ENCODE measurements at regions not wholly inside any gene's neighbourhood (a gene's known extent, or its start where the extent isn't known, plus 50 kb on each side); places are given as distances from the start of the nearest gene placed in this dataset.
"Not testable (repeated sequence)": the region's sequence is repeated elsewhere in the genome, so short reads cannot be mapped to it uniquely, and the experiment has no call there.

DNA sequence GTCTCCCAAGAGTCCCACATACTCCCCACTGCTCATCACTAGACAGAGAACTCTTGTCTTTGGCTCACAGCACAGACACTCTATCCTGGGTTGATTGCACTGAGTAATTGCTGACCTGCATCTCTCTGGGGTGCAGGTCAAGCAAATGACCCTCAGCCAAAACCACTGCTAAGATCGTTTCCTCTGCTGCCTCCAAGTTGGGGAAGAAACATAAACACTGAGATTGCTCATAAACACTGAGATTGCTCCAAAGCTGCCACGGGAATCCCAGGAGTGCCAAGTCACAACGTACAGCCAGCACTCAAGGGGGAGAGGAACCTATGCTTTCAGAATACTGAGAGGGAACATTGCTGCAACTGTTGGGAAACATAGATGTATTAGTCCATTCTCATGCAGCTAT is 1402.1 kb upstream of the ACO1 start:
- no peak for DNase-seq (ENCODE audit: low spot score)

DNA sequence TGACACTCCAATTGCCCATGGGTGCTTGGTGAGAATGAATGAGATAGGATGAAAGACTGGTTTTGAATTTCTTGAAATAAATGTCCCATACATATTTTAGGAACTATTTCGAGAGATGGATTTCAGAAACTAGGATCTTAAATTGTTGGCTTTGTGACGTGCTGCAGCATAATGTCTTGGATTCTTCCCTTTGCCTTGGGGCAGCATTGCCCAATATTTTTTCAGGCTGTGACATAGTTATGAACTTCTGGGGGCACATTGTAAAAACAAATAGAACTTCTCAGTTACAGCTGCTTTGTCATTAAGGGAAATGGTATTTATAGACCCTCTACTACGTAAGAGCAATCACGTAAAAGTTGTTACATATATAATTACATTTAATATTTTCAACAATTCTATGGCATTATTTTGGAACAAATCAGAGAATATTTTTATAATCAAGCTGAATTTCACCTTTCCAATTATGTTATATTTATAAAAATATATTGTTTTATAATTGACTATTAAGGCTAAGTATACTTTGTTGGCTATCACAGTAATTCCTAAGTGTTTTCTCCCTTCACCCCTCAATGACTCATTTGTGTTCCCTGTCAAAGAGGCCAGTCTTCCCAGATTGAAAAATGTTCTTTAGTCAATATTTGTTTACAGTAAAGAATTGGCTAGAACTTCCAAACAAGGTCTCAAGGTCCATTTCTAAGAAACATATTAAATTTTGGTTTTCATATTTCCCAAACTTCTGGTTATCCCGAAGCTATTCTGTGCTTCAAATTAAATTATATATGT is 1388.3 kb upstream of the ACO1 start:
- DNase-seq (ENCODE audit: low spot score), result no peak

DNA sequence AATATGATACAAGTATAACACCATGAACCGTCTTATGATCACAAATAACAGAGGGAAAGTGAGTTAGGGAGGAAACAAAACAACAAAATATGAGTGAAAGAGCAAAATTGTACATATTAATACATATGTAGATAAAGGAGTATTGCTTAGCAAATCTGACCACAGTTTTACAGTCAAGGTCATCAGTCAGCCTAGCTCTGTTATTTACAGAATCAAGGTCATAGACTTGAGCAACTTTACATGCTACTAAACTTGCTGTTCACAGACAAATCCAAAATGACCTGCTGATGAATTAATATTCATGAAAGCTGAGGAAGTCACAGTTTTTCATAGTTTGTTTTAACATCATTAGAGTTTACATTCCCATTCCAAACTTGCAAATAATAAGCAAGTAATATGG is 1387.7 kb upstream of the ACO1 start:
- DNase-seq (ENCODE audit: low spot score), result no peak

DNA sequence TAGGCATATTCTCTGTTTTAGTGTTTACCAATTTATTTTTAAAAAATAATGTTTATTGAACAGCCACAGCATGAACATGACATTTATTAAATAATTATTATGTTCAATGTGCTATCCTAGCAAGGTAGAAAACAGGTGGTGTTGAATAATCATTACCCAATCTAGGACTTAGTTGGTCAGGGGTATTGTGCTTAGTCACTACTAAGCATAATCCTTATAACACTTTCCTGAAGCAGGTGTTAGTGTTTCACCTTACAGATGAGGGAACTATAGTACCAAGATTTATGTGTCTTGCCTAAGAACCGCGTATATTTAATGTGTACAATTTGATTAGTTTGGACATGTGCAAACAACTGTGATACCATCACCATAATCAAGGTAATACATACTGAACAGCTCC is 1387.2 kb upstream of the ACO1 start:
- no peak for DNase-seq (ENCODE audit: low spot score)

DNA sequence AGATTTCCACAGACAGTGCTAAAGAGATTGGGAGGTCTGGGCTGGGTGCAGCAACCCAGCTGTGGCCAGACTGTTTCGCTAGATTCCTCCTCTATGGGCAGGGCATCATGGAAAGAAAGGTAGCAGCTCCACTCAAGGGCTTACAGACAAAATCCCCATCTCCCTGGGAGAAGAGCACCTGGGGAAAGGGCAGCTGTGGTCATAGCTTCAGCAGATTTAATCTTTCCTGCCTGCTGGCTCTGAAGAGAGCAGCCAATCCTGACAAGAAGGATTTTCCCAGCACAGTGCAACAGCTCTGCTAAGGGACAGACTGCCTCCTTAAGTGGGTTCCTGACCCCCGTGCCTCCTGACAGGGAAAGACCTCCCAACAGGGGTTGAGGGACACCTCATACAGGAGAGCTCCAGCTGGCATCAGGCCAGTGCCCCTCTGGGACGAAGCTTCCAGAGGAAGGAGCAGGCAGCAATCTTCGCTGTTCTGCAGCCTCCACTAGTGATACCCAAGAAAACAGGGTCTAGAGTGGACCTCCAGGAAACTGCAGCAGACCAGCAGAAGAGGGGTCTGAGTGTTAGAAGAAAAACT is 1379.3 kb upstream of the ACO1 start:
- no peak for DNase-seq (ENCODE audit: low spot score)

DNA sequence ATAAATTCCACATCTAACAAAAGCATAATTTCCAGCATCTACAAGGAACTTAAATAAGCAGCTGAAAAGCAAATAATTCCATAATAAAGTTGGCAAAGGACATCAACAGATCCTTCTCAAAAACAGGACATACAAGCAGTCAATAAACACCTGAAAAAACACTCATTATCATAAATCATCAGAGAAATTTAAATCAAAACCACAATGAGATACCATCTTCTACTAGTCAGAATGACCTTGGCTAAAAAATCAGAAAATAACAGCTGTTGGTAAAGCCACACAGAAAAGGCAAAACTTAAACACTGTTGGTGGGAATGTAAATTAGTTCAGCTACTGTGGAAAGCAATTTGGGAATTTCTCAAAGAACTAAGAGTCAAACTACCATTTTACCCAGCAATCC is 1371.1 kb upstream of the ACO1 start:
- DNase-seq (ENCODE audit: low spot score), result no peak

DNA sequence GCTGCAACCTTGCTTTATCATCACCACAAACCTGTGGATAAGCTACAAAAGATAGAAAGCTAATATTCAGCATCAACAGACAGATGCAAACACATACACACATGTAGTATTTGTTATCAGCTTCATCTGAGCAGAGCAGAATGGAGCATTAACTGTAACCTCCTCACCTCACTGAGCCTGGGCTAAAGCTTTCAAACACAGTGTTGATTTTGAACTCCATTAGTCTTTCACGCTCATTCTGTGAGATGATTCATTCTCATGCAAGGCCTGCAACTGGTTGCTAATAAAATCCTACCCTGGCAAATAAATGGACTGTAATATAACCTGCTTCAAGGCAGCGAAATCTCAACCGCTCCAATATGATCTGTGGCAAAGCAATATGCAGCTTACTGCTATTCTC is 1360.6 kb upstream of the ACO1 start:
- no peak for DNase-seq (ENCODE audit: low spot score)

DNA sequence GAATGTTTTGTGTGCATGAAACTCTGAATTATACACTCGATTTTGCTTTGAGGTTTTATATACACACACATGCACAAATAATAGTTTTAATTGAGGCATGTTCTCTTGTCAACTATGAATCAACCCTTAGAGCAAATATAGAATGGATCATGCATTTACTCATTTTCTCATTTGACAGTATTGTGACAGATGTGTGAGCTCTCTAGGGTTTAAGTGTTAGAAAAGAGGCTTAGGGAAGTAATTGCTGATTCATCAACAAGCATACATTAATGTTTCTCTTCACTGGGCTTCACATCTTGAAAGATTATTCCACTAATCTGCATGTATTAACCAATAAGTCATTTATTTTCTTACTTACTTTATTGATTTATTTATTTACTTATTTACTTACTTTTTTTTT is 1356.8 kb upstream of the ACO1 start:
- no peak for DNase-seq (ENCODE audit: low spot score)

DNA sequence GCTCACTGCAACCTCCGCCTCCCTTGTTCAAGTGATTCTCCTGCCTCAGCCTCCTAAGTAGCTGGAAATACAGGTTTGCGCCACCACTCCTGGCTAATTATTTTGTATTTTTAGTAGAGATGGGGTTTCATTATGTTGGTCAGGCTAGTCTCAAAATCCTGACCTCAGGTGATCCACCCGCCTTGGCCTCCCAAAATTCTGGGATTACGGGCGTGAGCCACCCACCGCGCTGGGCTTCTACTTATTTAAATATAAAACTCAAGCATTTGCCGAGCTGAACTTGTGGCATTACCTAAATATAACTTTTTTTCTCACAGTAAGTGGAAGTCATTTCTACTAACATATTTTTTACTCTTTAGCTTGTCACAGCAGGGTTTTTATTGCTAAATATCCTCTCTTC is 1356.3 kb upstream of the ACO1 start:
- no peak for DNase-seq (ENCODE audit: low spot score)

DNA sequence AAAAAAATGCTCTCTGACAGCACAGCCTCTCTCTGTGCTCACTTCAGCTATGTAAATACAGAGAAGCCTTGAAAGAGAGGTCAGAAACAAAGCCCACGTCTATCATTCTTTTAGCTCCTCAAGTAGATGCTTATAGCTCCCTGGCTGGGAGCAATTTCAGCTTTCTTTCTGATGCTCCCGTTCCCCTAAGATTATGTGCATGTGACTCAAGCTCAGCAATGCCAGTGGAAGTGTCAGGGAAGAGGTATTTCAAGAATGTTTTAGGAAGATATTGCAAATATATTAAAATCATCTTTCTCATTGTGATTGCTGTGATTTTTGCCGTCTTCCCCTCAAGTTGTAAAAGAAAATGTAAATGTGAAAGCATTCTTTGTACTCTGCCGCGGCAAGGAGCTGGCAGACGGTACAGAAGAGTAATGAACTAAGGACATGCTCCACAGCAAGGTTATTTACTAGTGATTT is 1353.7 kb upstream of the ACO1 start:
- no peak for DNase-seq (ENCODE audit: low spot score)

DNA sequence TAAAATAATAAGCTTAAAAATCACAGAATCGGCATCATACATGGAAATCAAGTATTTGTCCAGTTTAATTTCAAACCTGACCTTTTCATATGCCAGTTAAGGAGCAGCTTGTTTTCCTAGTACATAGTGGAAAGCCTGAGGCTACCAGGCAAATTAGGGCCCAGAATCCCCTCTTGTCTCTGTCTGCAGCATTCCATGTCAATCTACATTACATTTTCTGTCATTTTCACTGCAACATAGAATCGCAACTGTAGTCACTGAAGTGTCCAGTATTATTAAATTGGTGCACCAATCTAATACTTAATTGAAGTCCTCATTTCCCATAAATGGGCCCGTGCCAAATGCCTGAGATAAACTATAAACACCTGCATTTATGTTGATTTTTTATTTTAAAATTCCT is 1352.2 kb upstream of the ACO1 start:
- no peak for DNase-seq (ENCODE audit: low spot score)

DNA sequence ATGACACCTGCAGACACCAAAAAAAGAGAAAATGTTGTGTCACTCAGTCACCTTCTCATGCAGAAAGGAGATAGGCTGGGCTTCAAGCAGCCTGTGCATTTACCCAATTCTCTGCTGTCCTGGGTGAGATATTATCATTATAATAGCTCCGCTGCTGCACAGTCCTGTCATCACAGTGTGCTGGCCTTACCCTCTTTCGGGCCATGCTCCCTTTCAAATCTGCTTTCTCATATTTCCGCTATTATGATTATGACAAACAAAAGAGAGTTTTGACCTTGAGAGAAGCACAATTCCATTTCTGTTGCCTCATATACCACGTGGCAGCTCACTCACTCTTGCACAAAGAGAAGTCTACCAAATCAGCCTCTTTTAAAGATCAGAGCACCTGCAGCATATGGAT is 1350.1 kb upstream of the ACO1 start:
- no peak for DNase-seq (ENCODE audit: low spot score)

DNA sequence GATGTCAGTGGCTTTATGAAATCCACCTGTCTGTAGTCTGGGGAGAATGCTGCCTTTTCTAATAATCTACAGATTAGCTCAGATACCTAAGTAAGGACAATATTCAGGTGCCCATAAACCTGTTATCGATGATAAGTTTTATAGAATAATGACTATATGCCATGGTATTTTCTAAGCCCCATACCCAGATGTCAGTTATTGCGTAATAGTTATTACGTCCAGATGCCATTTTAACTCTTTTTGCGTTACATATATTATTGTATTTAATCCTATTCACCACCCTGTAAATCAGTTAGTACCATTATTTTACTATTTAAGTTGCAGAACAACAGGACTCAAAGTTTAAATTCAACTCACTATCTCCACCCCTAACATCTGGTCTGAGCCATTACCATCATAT is 1343.9 kb upstream of the ACO1 start:
- DNase-seq (ENCODE audit: low spot score), result no peak

DNA sequence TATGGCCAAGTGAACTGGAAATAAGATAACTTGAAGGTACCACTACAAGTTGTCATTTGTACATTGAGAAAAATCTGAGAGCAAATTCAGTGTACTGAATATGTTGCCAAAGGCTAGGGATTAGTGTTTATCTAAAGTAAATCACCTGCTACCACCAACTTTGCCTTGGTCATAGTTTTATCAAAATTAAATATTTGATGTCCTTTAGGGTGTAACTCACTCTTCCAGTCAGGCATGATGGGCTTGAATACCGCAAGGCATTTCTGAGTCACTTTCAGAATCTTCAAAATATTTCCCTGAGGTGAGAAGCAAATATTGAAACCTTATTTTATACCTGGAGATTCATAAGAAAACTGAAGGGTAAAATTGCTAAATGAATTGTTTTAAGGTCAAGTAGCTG is 1338.6 kb upstream of the ACO1 start:
- no peak for DNase-seq (ENCODE audit: low spot score)

DNA sequence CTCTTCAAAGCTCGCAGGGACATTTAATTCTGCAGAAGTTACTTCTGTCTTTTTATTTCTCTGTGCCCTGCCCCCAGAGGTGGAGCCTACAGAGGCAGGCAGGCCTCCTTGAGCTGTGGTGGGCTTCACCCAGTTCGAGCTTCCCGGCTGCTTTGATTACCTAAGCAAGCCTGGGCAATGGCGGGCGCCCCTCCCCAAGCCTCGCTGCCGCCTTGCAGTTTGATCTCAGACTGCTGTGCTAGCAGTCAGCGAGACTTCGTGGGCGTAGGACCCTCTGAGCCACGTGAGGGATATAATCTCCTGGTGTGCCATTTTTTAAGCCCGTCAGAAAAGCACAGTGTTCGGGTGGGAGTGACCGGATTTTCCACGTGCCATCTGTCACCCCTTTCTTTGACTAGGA is 1322.9 kb upstream of the ACO1 start:
- DNase-seq (ENCODE audit: low spot score), result not testable (repeated sequence)

DNA sequence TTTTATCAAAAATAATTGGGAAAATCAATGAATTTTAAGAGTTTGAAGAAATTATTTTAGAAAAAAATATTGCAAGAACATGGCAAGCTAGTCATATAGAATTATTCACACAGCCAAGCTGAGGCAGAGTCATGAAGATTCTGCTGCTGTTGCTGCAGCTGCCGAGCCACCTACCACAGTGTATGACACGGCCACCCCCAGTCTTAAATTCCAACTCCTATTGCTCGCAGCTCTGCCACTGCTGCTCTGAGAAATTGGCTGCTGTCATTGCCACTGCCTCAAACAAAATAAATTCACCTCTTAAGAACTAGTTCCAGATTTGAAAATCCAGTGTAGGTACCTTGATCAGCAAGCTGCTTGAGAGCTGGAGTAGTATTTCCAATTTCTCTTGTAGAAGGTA is 1318.8 kb upstream of the ACO1 start:
- DNase-seq (ENCODE audit: low spot score), result no peak

DNA sequence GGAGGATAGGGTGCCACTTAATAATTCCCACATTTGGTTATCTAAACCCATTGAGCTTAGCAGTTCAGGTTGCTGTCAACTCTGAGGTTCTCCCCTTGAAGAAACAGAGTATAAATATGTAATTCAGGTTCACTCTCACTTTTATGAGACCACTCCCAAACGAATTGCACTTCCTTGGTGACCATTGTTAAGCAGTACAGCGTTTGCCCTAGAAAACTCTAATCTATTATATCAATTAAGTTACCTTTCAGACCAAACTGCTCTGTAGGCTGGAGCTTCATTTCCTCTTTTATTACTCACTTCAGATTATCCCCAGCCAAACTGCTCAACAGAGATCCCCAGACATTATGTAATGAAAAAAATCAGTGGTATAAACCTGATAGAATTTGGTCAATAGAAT is 1317.0 kb upstream of the ACO1 start:
- DNase-seq (ENCODE audit: low spot score), result no peak

DNA sequence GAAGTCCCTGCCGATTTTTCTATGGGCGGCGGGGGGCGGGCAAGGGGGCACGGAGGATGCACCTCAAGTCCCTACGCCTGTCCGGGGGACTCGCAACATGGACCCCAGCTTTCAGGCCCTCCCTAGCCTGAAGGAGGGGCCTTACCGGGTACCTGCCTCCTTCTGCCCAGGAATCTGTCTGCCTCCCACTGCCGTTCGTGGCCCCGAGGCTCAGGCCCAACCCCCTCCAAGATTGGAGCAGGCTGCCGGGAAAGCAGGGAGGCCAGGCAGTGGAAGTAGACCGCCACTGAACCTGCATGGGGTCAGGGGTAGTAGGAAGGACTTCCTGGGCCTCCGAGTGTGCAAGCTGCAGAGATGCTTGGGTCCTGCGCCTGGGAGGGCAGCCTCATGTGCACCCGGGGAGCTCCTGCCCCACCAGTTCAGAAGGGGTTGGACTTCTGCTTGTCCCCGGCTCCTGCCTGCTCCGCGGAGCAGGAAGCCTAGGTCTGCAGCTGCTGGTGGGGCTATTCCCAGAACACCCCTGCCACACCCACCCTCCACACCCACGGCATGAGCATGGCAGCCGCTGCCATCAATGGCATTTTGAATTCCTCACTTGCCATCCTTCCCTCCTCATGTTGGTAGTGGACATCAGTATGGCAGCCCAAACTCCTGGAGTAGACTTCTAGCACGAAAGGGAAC is 1312.7 kb upstream of the ACO1 start:
- DNase-seq (ENCODE audit: low spot score), result no peak

DNA sequence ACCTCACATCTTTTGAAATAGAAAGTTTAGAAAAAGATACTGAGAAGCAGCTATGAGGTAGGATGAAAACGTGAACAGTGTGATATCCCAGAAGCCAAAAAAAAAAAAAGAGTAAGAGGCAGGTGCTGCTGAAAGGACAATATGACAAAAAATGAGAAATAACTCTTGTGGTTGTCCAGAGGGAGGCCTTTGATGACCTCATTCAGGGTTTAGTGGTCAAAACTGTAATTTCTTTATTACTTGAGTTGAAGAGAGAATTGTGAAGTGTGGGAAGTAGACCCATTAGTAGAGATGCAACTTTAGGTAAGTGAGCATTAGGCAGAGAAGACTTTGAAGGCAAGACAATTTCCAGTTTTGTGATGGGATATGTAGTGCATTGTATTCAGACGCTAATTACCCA is 1306.3 kb upstream of the ACO1 start:
- no peak for DNase-seq (ENCODE audit: low spot score)

DNA sequence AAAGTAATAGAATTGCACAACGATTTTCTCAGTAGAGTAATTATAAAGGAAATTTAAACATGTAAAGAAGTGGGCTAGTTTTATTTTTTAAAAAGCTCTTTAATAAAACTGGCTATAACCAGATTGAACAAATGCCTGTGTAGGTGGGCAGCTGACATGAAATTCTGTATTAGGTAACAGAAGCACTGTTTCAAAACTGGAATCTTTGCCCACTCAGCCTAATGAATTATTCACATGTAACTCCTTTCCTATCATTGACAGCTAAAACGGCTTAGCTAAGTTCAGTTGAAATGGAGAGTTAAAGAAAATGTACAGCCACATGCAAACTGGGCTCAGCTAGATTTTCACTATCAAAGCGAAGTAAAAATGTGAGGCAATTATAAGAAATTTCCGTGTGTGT is 1300.1 kb upstream of the ACO1 start:
- no peak for DNase-seq (ENCODE audit: low spot score)

DNA sequence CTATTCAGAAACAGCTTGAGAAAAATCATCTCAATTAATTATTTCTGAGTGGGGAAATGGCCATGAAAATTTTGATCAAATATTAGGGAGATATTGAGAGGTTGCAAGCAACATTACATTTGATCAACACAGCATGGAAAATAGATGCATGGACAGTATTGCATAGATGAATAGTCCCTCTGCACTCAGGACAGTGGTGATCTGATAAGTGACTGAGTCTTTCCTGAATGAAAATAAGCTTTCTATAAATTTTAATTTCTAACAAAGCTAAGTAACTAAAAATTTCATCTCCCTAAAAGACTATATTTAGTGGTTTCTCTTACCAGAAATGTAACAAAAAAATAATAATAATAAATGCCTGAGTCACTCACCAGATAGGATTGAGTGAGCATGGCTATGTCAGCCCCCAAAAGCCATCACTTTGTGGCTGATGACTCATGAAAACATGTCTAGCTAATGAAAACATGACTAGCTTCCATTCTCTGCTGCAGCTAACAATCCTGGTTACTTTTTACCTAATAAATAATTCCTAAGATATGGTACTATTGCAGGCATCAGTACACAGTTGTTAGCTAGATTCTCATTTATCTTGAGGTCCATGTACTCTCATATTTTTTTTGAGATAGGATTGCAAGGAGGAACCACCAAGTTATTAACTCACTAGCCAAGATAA is 1294.8 kb upstream of the ACO1 start:
- DNase-seq (ENCODE audit: low spot score), result no peak

DNA sequence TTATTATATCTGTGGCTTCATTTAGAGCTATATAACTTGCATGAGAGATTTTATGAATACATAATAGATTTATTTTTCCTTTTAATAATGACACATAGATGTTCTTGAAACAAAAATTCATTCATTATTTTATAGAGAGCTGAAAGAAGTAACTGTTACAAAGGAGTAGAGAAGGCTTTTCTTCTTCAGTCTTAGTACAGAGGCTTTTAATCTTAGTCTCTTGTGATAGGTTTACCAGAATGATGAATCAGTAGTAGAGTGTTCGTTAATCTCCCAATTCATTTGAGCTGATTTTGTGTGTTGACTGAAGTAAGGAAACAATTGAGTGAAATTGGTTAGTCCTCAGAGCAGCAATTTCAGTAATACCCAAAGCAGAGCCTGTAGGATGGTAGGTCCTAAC is 1284.1 kb upstream of the ACO1 start:
- no peak for DNase-seq (ENCODE audit: low spot score)

DNA sequence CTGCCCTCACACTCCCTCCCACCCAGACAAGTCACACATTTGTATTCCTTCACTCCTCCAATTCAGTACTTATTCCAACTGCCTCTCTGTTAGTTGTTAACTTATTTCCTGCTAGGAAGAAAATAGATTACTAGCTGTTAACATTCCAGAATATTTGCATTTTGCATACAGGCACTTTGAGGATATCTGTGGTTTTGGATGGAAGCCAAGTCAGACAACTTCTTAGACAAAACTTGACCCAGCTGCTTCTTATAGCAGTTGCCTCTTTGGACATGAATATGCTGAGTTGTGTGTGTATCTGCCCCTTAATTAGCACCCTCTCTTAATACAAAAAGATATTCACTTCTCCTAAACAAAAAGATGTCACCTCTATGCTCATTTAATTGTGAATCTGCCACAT is 1280.6 kb upstream of the ACO1 start:
- DNase-seq (ENCODE audit: low spot score), result no peak

All from AG20443 (cell line).